ENCODE measurements at regions not wholly inside any gene's neighbourhood (a gene's known extent, or its start where the extent isn't known, plus 50 kb on each side); places are given as distances from the start of the nearest gene placed in this dataset.

GRCh38 chr13:77829963-77830362 is 88.7 kb downstream of the EDNRB start:
- TF ChIP-seq CBX3 (IDR thresholded peaks at IDR 0.05; ENCODE audit: low read depth), result no peak
- Histone ChIP-seq H3K36me3 (ENCODE audit: control insufficient read depth in 1 of 2, insufficient read depth in 2 of 2, low read length in 2 of 2) (no peaks in the 10 kb centered on the region), H3K4me2 (ENCODE audit: low read length) (no peak overlapping the region), H3K9ac (ENCODE audit: low read length) (no peak overlapping the region), H3K4me3 (replicated peaks in 1 of 2; ENCODE audit: low read depth in 1 of 2, low read length in 2 of 2) (no peak overlapping the region), H3K79me2 (ENCODE audit: insufficient read depth, low read length) (no peaks in the 10 kb centered on the region), H3K9me2 (ENCODE audit: insufficient read depth) (no peaks in the 10 kb centered on the region), H3K9me3 (ENCODE audit: control insufficient read depth in 1 of 2, insufficient read depth in 1 of 2, low read depth in 1 of 2, low read length in 2 of 2) (no peaks in the 10 kb centered on the region), H3K4me1 (ENCODE audit: control insufficient read depth in 1 of 2, insufficient read depth in 2 of 2, low read length in 2 of 2) (no peaks in the 10 kb centered on the region), H4K20me1 (ENCODE audit: insufficient read depth) (no peaks in the 10 kb centered on the region), H2AFZ (ENCODE audit: low read depth, low read length, poor library complexity, severe bottlenecking) (no peak overlapping the region), H3K27me3 (ENCODE audit: insufficient read depth, low read length) (no peaks in the 10 kb centered on the region), H3K27ac (ENCODE audit: low read depth, low read length) (no peak overlapping the region)
- ChIA-PET CTCF (no interaction called here), RAD21 (ENCODE audit: low non-redundant PET in 1 of 2, low total read pairs in 2 of 2, uncharacterized antibody in 2 of 2, unreplicated experiment in 2 of 2) (no interaction called here), POLR2A (no interaction called here)
- no TSS peak for BruUV-seq (replicated peaks)
- intact Hi-C loops (cut with micrococcal nuclease), result no loop called here
- ATAC-seq, result no peak
- no peak for DNase-seq (ENCODE audit: low read depth, low spot score)

- H3K27ac ChIP-seq (ENCODE audit: low read depth, low read length), result no peak overlapping the region
- H4K20me1 ChIP-seq (ENCODE audit: insufficient read depth), result no peaks in the 10 kb centered on the region
- H3K4me1 ChIP-seq (ENCODE audit: control insufficient read depth in 1 of 2, insufficient read depth in 2 of 2, low read length in 2 of 2), result no peaks in the 10 kb centered on the region
- ChIA-PET RAD21 (ENCODE audit: low non-redundant PET in 1 of 2, low total read pairs in 2 of 2, uncharacterized antibody in 2 of 2, unreplicated experiment in 2 of 2) (no interaction called here), CTCF (no interaction called here), POLR2A (no interaction called here)
- H3K79me2 ChIP-seq (ENCODE audit: insufficient read depth, low read length), result no peaks in the 10 kb centered on the region
- ATAC-seq (no peak), DNase-seq (ENCODE audit: low read depth, low spot score) (no peak)
- H3K27me3 ChIP-seq (ENCODE audit: insufficient read depth, low read length), result no peaks in the 10 kb centered on the region
- H3K9me3 ChIP-seq (ENCODE audit: control insufficient read depth in 1 of 2, insufficient read depth in 1 of 2, low read depth in 1 of 2, low read length in 2 of 2), result no peaks in the 10 kb centered on the region
- H2AFZ ChIP-seq (ENCODE audit: low read depth, low read length, poor library complexity, severe bottlenecking), result no peak overlapping the region
- no TSS peak for BruUV-seq (replicated peaks)
- no peaks in the 10 kb centered on the region for H3K36me3 ChIP-seq (ENCODE audit: control insufficient read depth in 1 of 2, insufficient read depth in 2 of 2, low read length in 2 of 2)
- intact Hi-C loops (cut with micrococcal nuclease), result no loop called here
- no peak overlapping the region for H3K4me2 ChIP-seq (ENCODE audit: low read length)
- no peak for TF ChIP-seq ZFX (IDR thresholded peaks at IDR 0.05)
- no peak for TF ChIP-seq ELF1 (IDR thresholded peaks at IDR 0.05; ENCODE audit: borderline replicate concordance, low read depth)
- TF ChIP-seq CBX3 (IDR thresholded peaks at IDR 0.05; ENCODE audit: low read depth), result no peak
- no peak for TF ChIP-seq TCF7L2 (IDR thresholded peaks at IDR 0.05; ENCODE audit: borderline replicate concordance, extremely low read depth, insufficient read depth, insufficient read length)
- no peak for TF ChIP-seq REST (IDR thresholded peaks at IDR 0.05; ENCODE audit: low read depth)
- TF ChIP-seq SIN3A (IDR thresholded peaks at IDR 0.05; ENCODE audit: low read depth), result no peak
- no peak for TF ChIP-seq RAD21 (IDR thresholded peaks at IDR 0.05; ENCODE audit: low read depth)
- TF ChIP-seq FOSL1 (IDR thresholded peaks at IDR 0.05; ENCODE audit: low read depth), result no peak
- no peak for TF ChIP-seq EZH2 (IDR thresholded peaks at IDR 0.05)
- no peak for TF ChIP-seq CTCF (IDR thresholded peaks at IDR 0.05 in 2 of 3, conservative IDR thresholded peaks at IDR 0.05 in 1 of 3; ENCODE audit: borderline replicate concordance in 1 of 3, insufficient read depth in 1 of 3, low read depth in 2 of 3, low read length in 2 of 3)
- TF ChIP-seq MAX (IDR thresholded peaks at IDR 0.05), result no peak
- no peaks in the 10 kb centered on the region for H3K9me2 ChIP-seq (ENCODE audit: insufficient read depth)
- H3K4me3 ChIP-seq (replicated peaks in 1 of 2; ENCODE audit: low read depth in 1 of 2, low read length in 2 of 2), result no peak overlapping the region
- H3K9ac ChIP-seq (ENCODE audit: low read length), result no peak overlapping the region
Observed at GRCh38 chr13:77828799-77829198, 89.8 kb downstream of the EDNRB start.
